RWPE1 (cell line): ENCODE measurements at regions not wholly inside any gene's neighbourhood (a gene's known extent, or its start where the extent isn't known, plus 50 kb on each side); places are given as distances from the start of the nearest gene placed in this dataset.
"Not testable (repeated sequence)": the region's sequence is repeated elsewhere in the genome, so short reads cannot be mapped to it uniquely, and the experiment has no call there.

ENCODE experiments used
- CTCF ChIA-PET: fragments of 350-600 bp; sonication (Branson Sonifier 250); formaldehyde crosslinking; extraction: SDS; loops from one replicate; lab custom pipeline; 2021; lab: Yijun Ruan, JAX
- POLR2A ChIA-PET: fragments of 400-600 bp; formaldehyde crosslinking; extraction: SDS; loops from one replicate; lab custom pipeline; 2020; ENCODE audit warnings: antibody characterized with exemption; ENCODE audit not compliant: low non-redundant PET; lab: Yijun Ruan, JAX
- DNase-seq: peaks from one replicate; pipeline ENCODE4 v3.0.0; 2012; ENCODE audit warnings: low spot score
- H3K27ac ChIP-seq: fragments of 450-650 bp; 2 replicates; pipeline ENCODE4 v1.5.1; 2017
- TF ChIP-seq, protein P1 (sequence below): fragments of 450-650 bp; conservative IDR thresholded peaks from 2 replicates; pipeline ENCODE4 v1.5.1; 2017; ENCODE audit warnings: low read depth, mild to moderate bottlenecking

- ChIA-PET POLR2A (no interaction called here), CTCF (interaction anchor here (0.7 kb wide), 1 partner anchor 774 kb away, joined by 3 read pairs; no protein-coding TSS in a partner anchor)
- no peak for DNase-seq
- H3K27ac ChIP-seq = no peak overlapping the region
- TF ChIP-seq, protein P1, sequence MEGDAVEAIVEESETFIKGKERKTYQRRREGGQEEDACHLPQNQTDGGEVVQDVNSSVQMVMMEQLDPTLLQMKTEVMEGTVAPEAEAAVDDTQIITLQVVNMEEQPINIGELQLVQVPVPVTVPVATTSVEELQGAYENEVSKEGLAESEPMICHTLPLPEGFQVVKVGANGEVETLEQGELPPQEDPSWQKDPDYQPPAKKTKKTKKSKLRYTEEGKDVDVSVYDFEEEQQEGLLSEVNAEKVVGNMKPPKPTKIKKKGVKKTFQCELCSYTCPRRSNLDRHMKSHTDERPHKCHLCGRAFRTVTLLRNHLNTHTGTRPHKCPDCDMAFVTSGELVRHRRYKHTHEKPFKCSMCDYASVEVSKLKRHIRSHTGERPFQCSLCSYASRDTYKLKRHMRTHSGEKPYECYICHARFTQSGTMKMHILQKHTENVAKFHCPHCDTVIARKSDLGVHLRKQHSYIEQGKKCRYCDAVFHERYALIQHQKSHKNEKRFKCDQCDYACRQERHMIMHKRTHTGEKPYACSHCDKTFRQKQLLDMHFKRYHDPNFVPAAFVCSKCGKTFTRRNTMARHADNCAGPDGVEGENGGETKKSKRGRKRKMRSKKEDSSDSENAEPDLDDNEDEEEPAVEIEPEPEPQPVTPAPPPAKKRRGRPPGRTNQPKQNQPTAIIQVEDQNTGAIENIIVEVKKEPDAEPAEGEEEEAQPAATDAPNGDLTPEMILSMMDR = no peak
These were observed 900.4 kb upstream of the ARRDC3 start for GRCh38 chr5:92283521-92283920.

DNA sequence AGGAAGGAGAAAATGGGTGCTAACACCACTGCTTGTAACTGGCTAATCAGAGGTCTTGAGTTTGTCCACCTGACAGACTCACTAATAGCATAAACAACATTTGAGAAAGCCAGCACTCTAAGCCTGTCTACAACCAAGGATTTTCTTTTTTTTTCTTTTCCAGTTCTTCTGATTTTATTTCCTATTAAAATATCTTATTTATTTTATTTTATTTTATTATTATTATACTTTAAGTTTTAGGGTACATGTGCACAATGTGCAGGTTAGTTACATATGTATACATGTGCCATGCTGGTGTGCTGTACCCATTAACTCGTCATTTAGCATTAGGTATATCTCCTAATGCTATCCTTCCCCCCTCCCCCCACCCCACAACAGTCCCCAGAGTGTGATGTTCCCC lies 888.6 kb upstream of the ARRDC3 start:
- POLR2A ChIA-PET, CTCF ChIA-PET, DNase-seq, H3K27ac ChIP-seq: not testable (repeated sequence)

DNA sequence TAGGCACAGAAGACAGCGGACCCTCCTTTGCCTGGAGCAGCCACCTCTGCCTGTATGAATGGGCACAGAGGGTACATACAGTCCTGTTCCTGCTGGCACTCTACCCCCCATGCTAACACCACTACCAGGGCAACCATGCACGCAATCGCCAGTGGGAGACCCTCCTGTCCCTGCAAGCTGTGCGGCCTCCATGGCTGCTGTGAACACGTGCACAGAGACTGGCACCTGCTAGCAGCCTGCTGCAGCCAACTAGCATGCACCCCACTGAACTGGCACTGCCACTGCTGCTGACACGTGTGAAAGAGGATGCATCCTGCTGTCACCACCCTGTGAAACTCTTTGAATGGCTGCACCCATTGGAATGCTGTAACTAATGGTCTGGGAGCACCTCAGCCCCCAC lies 885.2 kb upstream of the ARRDC3 start:
- H3K27ac ChIP-seq = no peak overlapping the region
- TF ChIP-seq, protein P1 = no peak
- DNase-seq = no peak
- ChIA-PET POLR2A (no interaction called here), CTCF (interaction anchor here (0.6 kb wide), 1 partner anchor 20 kb away, joined by 3 read pairs; no protein-coding TSS in a partner anchor)

DNA sequence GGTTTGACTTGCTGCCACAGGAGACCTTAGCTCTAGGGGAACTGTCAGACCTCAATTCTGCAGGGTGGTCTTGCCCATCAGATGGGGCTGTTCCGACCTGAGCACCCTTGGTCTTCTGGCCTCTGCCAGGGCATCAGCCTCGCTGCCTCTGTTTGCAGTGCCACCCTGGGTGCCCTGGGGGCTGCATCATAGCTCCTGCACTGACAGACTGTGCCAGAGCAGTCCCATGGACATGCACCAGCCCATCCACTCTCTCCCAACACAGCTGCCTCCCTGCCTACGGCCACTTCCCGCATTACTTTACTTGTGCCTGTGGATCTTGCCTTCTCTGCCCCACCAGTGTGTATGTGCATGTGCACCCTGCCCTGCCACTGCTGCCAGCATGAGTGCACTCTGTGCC lies 884.7 kb upstream of the ARRDC3 start:
- CTCF ChIA-PET = no interaction called here
- DNase-seq = no peak
- POLR2A ChIA-PET = no interaction called here
- no peak overlapping the region for H3K27ac ChIP-seq
- TF ChIP-seq, protein P1 = no peak

DNA sequence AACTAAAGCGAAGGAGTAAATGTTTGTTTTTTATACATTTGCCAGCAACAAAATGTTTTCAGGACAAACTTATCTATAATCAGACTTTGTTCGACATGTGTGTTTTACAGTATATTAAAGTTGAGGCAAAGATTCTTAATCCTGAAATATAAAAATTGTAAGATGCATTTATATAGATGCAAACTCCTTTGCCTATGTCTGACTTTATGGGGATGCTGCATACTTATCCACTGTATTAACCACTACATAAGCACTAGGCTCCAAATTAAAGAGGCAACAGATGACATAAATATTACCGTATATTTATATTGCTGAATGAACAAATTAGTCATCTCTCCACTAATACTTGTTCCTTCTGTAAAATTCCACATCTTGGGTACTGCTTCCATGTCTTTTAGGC lies 882.7 kb upstream of the ARRDC3 start:
- ChIA-PET POLR2A (no interaction called here), CTCF (no interaction called here)
- DNase-seq = no peak
- no peak overlapping the region for H3K27ac ChIP-seq
- TF ChIP-seq, protein P1 = no peak

DNA sequence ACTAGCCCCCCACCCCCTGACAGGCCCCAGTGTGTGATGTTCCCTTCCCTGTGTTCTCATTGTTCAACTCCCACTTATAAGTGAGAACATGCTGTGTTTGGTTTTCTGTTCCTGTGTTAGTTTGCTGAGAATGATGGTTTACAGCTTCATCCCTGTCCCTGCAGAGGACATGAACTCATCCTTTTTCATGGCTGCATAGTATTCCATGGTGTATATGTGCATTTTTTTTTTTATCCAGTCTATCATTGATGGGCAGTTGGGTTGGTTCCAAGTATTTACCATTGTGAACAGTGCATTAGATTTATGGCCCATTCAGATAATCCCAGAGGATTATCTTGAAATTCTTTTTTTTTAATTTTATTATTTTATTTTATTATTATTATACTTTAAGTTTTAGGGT lies 872.5 kb upstream of the ARRDC3 start:
- DNase-seq, POLR2A ChIA-PET, CTCF ChIA-PET, H3K27ac ChIP-seq: not testable (repeated sequence)

DNA sequence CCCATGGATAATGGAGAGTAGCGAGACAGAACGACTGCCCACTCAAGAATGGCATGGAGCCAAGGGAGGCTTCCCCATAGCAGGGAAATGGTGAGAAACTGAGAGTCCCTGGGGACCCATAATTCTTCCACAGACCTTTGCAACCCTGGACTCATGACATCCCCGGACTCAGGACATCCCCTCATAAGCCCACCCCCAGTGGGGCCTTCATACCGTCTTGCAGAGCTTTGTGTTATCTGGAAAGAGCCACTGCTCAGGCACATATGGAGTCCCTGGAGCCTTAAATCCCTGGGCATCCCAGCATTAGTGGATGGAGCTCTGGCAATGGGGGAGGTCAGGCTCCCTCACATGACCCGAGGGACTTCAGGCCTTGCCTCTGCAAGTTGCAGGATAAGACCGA lies 865.4 kb upstream of the ARRDC3 start:
- DNase-seq = no peak
- CTCF ChIA-PET = interaction anchor here (0.6 kb wide), 1 partner anchor 20 kb away, joined by 3 read pairs; no protein-coding TSS in a partner anchor
- H3K27ac ChIP-seq = no peak overlapping the region
- TF ChIP-seq, protein P1 = no peak
- POLR2A ChIA-PET = no interaction called here

DNA sequence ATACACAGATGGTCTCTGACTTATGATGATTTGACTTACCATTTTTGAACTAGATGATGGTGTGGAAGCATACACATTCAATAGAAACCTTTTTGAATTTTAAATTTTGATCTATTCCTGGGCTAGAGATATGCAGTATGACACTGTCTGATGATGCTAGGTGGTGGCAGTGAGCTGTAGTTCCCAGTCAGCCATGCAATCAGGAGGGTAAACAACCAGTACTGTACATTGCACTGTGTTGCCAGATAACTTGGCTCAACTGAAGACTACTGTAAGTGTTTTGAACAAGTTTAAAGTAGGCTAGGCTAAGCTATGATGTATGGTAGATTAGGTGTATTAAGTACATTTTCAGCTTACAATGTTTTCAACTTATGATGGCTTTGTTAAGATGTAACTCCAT lies 859.1 kb upstream of the ARRDC3 start:
- POLR2A ChIA-PET = no interaction called here
- no peak overlapping the region for H3K27ac ChIP-seq
- CTCF ChIA-PET = no interaction called here
- TF ChIP-seq, protein P1 = no peak
- no peak for DNase-seq
